ENCODE measurements at regions not wholly inside any gene's neighbourhood (a gene's known extent, or its start where the extent isn't known, plus 50 kb on each side); places are given as distances from the start of the nearest gene placed in this dataset.

- no peak for TF ChIP-seq CTCF (IDR thresholded peaks at IDR 0.05)
- TF ChIP-seq POLR2A (IDR thresholded peaks at IDR 0.05), result no peak
These were observed 204.9 kb downstream of the TBX15 start for GRCh38 chr1:118783095-118783758.

Measured in esophagus squamous epithelium (tissue), 4 donors.